ENCODE measurements at regions not wholly inside any gene's neighbourhood (a gene's known extent, or its start where the extent isn't known, plus 50 kb on each side); places are given as distances from the start of the nearest gene placed in this dataset.

- 66 to 83% (median 73%) methylated on average over 12 of the region's 12 CpGs for WGBS, 3 donors
- DNase-seq (no peak), FAIRE-seq (no peak)
- Histone ChIP-seq H3K36me3 (ENCODE audit: control insufficient read depth in 3 of 3, insufficient read depth in 2 of 3, low read depth in 1 of 3, low read length in 3 of 3) (no peaks in the 10 kb centered on the region), H3K9me3 (ENCODE audit: control insufficient read depth in 2 of 2, insufficient read depth in 1 of 2, low read depth in 1 of 2, low read length in 1 of 2) (peaks cover 0 to 2% of the 10 kb centered on the region in 2 donors), H3K4me1 (ENCODE audit: control insufficient read depth in 3 of 3, insufficient read depth in 2 of 3, low read depth in 1 of 3, low read length in 2 of 3) (peaks cover 0 to 10% (median 0%) of the 10 kb centered on the region in 3 donors), H3K27me3 (ENCODE audit: control insufficient read depth in 3 of 3, insufficient read depth in 3 of 3, low read length in 3 of 3) (no peaks in the 10 kb centered on the region), H3K4me3 (ENCODE audit: low read depth in 1 of 3, low read length in 3 of 3) (no peak overlapping the region), H3K27ac (ENCODE audit: low read depth in 1 of 3, low read length in 2 of 3) (no peak overlapping the region)
Measured at GRCh38 chr6:167650730-167651317, 175.9 kb upstream of the AFDN start.

GRCh38 chr6:167651318-167652041 lies 175.2 kb upstream of the AFDN start:
- FAIRE-seq (no peak), DNase-seq (no peak)
- 83 to 86% (median 84%) methylated on average over 10 of the region's 10 CpGs for WGBS, 3 donors
- H3K4me3 ChIP-seq (ENCODE audit: low read depth in 1 of 3, low read length in 3 of 3), result no peak overlapping the region
- no peak overlapping the region for H3K27ac ChIP-seq (ENCODE audit: low read depth in 1 of 3, low read length in 2 of 3)
- peaks cover 0 to 10% (median 0%) of the 10 kb centered on the region in 3 donors for H3K4me1 ChIP-seq (ENCODE audit: control insufficient read depth in 3 of 3, insufficient read depth in 2 of 3, low read depth in 1 of 3, low read length in 2 of 3)
- no peaks in the 10 kb centered on the region for H3K27me3 ChIP-seq (ENCODE audit: control insufficient read depth in 3 of 3, insufficient read depth in 3 of 3, low read length in 3 of 3)
- no peaks in the 10 kb centered on the region for H3K36me3 ChIP-seq (ENCODE audit: control insufficient read depth in 3 of 3, insufficient read depth in 2 of 3, low read depth in 1 of 3, low read length in 3 of 3)
- H3K9me3 ChIP-seq (ENCODE audit: control insufficient read depth in 2 of 2, insufficient read depth in 1 of 2, low read depth in 1 of 2, low read length in 1 of 2), result peaks cover 0 to 2% of the 10 kb centered on the region in 2 donors

GRCh38 chr6:167652042-167652700 lies 174.5 kb upstream of the AFDN start:
- 85 to 89% (median 86%) methylated on average over 23 of the region's 23 CpGs for WGBS, 3 donors
- Histone ChIP-seq H3K27ac (ENCODE audit: low read depth in 1 of 3, low read length in 2 of 3) (no peak overlapping the region), H3K27me3 (ENCODE audit: control insufficient read depth in 3 of 3, insufficient read depth in 3 of 3, low read length in 3 of 3) (no peaks in the 10 kb centered on the region), H3K4me1 (ENCODE audit: control insufficient read depth in 3 of 3, insufficient read depth in 2 of 3, low read depth in 1 of 3, low read length in 2 of 3) (peaks cover 0 to 10% (median 0%) of the 10 kb centered on the region in 3 donors), H3K36me3 (ENCODE audit: control insufficient read depth in 3 of 3, insufficient read depth in 2 of 3, low read depth in 1 of 3, low read length in 3 of 3) (no peaks in the 10 kb centered on the region), H3K9me3 (ENCODE audit: control insufficient read depth in 2 of 2, insufficient read depth in 1 of 2, low read depth in 1 of 2, low read length in 1 of 2) (peaks cover 0 to 2% of the 10 kb centered on the region in 2 donors), H3K4me3 (ENCODE audit: low read depth in 1 of 3, low read length in 3 of 3) (no peak overlapping the region)
- FAIRE-seq (no peak), DNase-seq (no peak)

GRCh38 chr6:167652701-167653095 lies 174.0 kb upstream of the AFDN start:
- H3K4me1 ChIP-seq (ENCODE audit: control insufficient read depth in 3 of 3, insufficient read depth in 2 of 3, low read depth in 1 of 3, low read length in 2 of 3), result peaks cover 0 to 10% (median 0%) of the 10 kb centered on the region in 3 donors
- no peak overlapping the region for H3K27ac ChIP-seq (ENCODE audit: low read depth in 1 of 3, low read length in 2 of 3)
- WGBS, 3 donors, result 53 to 70% (median 54%) methylated on average over 13 of the region's 13 CpGs
- H3K36me3 ChIP-seq (ENCODE audit: control insufficient read depth in 3 of 3, insufficient read depth in 2 of 3, low read depth in 1 of 3, low read length in 3 of 3), result no peaks in the 10 kb centered on the region
- DNase-seq, result no peak
- no peak for FAIRE-seq
- H3K27me3 ChIP-seq (ENCODE audit: control insufficient read depth in 3 of 3, insufficient read depth in 3 of 3, low read length in 3 of 3), result no peaks in the 10 kb centered on the region
- no peak overlapping the region for H3K4me3 ChIP-seq (ENCODE audit: low read depth in 1 of 3, low read length in 3 of 3)
- peaks cover 0 to 2% of the 10 kb centered on the region in 2 donors for H3K9me3 ChIP-seq (ENCODE audit: control insufficient read depth in 2 of 2, insufficient read depth in 1 of 2, low read depth in 1 of 2, low read length in 1 of 2)

- H3K27me3 ChIP-seq (ENCODE audit: control insufficient read depth in 3 of 3, insufficient read depth in 3 of 3, low read length in 3 of 3), result no peaks in the 10 kb centered on the region
- peaks cover 0 to 2% of the 10 kb centered on the region in 2 donors for H3K9me3 ChIP-seq (ENCODE audit: control insufficient read depth in 2 of 2, insufficient read depth in 1 of 2, low read depth in 1 of 2, low read length in 1 of 2)
- no peaks in the 10 kb centered on the region for H3K36me3 ChIP-seq (ENCODE audit: control insufficient read depth in 3 of 3, insufficient read depth in 2 of 3, low read depth in 1 of 3, low read length in 3 of 3)
- no peak overlapping the region for H3K4me3 ChIP-seq (ENCODE audit: low read depth in 1 of 3, low read length in 3 of 3)
- FAIRE-seq (no peak), DNase-seq (no peak)
- 89 to 93% (median 90%) methylated on average over 23 of the region's 23 CpGs for WGBS, 3 donors
- H3K4me1 ChIP-seq (ENCODE audit: control insufficient read depth in 3 of 3, insufficient read depth in 2 of 3, low read depth in 1 of 3, low read length in 2 of 3), result peaks cover 0 to 4% (median 0%) of the 10 kb centered on the region in 3 donors
- H3K27ac ChIP-seq (ENCODE audit: low read depth in 1 of 3, low read length in 2 of 3), result no peak overlapping the region
Measured at GRCh38 chr6:167653561-167653960, 173.2 kb upstream of the AFDN start.

- FAIRE-seq (no peak), DNase-seq (no peak)
- 87 to 91% (median 87%) methylated on average over 4 of the region's 4 CpGs for WGBS, 3 donors
- Histone ChIP-seq H3K4me3 (ENCODE audit: low read depth in 1 of 3, low read length in 3 of 3) (no peak overlapping the region), H3K36me3 (ENCODE audit: control insufficient read depth in 3 of 3, insufficient read depth in 2 of 3, low read depth in 1 of 3, low read length in 3 of 3) (no peaks in the 10 kb centered on the region), H3K4me1 (ENCODE audit: control insufficient read depth in 3 of 3, insufficient read depth in 2 of 3, low read depth in 1 of 3, low read length in 2 of 3) (no peaks in the 10 kb centered on the region), H3K9me3 (ENCODE audit: control insufficient read depth in 2 of 2, insufficient read depth in 1 of 2, low read depth in 1 of 2, low read length in 1 of 2) (peaks cover 0 to 2% of the 10 kb centered on the region in 2 donors), H3K27me3 (ENCODE audit: control insufficient read depth in 3 of 3, insufficient read depth in 3 of 3, low read length in 3 of 3) (no peaks in the 10 kb centered on the region), H3K27ac (ENCODE audit: low read depth in 1 of 3, low read length in 2 of 3) (no peak overlapping the region)
Measured at GRCh38 chr6:167654389-167654788, 172.3 kb upstream of the AFDN start.

GRCh38 chr6:167655174-167655821 lies 171.4 kb upstream of the AFDN start:
- no peaks in the 10 kb centered on the region for H3K27me3 ChIP-seq (ENCODE audit: control insufficient read depth in 3 of 3, insufficient read depth in 3 of 3, low read length in 3 of 3)
- no peak for FAIRE-seq
- H3K4me3 ChIP-seq (ENCODE audit: low read depth in 1 of 3, low read length in 3 of 3), result no peak overlapping the region
- no peak for DNase-seq
- no peak overlapping the region for H3K27ac ChIP-seq (ENCODE audit: low read depth in 1 of 3, low read length in 2 of 3)
- WGBS, 3 donors, result 76 to 89% (median 83%) methylated on average over 4 of the region's 4 CpGs
- H3K9me3 ChIP-seq (ENCODE audit: control insufficient read depth in 2 of 2, insufficient read depth in 1 of 2, low read depth in 1 of 2, low read length in 1 of 2), result peaks cover 0 to 2% of the 10 kb centered on the region in 2 donors
- no peaks in the 10 kb centered on the region for H3K36me3 ChIP-seq (ENCODE audit: control insufficient read depth in 3 of 3, insufficient read depth in 2 of 3, low read depth in 1 of 3, low read length in 3 of 3)
- H3K4me1 ChIP-seq (ENCODE audit: control insufficient read depth in 3 of 3, insufficient read depth in 2 of 3, low read depth in 1 of 3, low read length in 2 of 3), result no peaks in the 10 kb centered on the region

- Histone ChIP-seq H3K36me3 (ENCODE audit: control insufficient read depth in 3 of 3, insufficient read depth in 2 of 3, low read depth in 1 of 3, low read length in 3 of 3) (no peaks in the 10 kb centered on the region), H3K27ac (ENCODE audit: low read depth in 1 of 3, low read length in 2 of 3) (no peak overlapping the region), H3K27me3 (ENCODE audit: control insufficient read depth in 3 of 3, insufficient read depth in 3 of 3, low read length in 3 of 3) (no peaks in the 10 kb centered on the region), H3K9me3 (ENCODE audit: control insufficient read depth in 2 of 2, insufficient read depth in 1 of 2, low read depth in 1 of 2, low read length in 1 of 2) (peaks cover 0 to 2% of the 10 kb centered on the region in 2 donors), H3K4me1 (ENCODE audit: control insufficient read depth in 3 of 3, insufficient read depth in 2 of 3, low read depth in 1 of 3, low read length in 2 of 3) (peaks cover 2 to 12% (median 2%) of the 10 kb centered on the region in 3 donors), H3K4me3 (ENCODE audit: low read depth in 1 of 3, low read length in 3 of 3) (no peak overlapping the region)
- DNase-seq, result no peak
- WGBS, 3 donors, result 83 to 95% (median 90%) methylated on average over 5 of the region's 5 CpGs
- FAIRE-seq, result no peak
Measured at GRCh38 chr6:167658106-167658505, 168.6 kb upstream of the AFDN start.

Measured in small intestine (tissue), 7 donors.